NB4 (cell line): ENCODE measurements at regions not wholly inside any gene's neighbourhood (a gene's known extent, or its start where the extent isn't known, plus 50 kb on each side); places are given as distances from the start of the nearest gene placed in this dataset.

Experiments used
- DNase-seq: peaks from one replicate; pipeline ENCODE4 v3.0.0; 2010; ENCODE audit warnings: low read depth
- H3K4me3 ChIP-seq: one replicate; pipeline ENCODE4 v1.5.1; 2011; ENCODE audit warnings: mild to moderate bottlenecking, low read depth, low read length, moderate library complexity
- MYC ChIP-seq: IDR thresholded peaks from 2 replicates; pipeline ENCODE4 v1.6.1; 2011; ENCODE audit warnings: low read depth, low read length
- POLR2A ChIP-seq: IDR thresholded peaks from 2 replicates; pipeline ENCODE4 v1.6.1; 2011; ENCODE audit warnings: mild to moderate bottlenecking; ENCODE audit not compliant: insufficient read length; ENCODE audit errors: extremely low read depth
- TF ChIP-seq, protein P1 (sequence below): IDR thresholded peaks from 2 replicates; pipeline ENCODE4 v1.6.1; 2011; ENCODE audit warnings: low read depth, low read length
- TF ChIP-seq, protein P2 (sequence below): IDR thresholded peaks from one replicate; pipeline ENCODE4 v1.5.1; 2012; ENCODE audit warnings: low read depth, low read length

DNA sequence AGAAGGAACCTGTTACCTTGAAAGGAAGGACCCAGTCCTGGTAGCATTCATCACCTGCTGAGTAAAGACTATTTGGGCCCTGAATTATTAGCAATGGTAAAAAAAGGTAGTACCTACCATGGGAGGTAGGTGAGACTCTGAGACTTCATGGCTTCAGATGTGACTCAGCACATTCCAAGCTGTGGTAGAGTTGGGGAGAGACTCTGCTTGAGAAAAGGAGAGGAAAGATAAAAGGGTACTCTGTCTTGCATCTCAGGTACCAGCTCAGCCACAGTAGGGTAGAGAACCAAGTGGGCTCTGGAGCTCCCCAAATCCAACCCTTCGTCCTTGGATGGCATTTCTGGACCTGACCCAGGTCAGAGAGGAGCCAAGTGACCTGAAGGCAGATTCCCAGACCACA lies 430.4 kb downstream of the TBL1XR1 start:
- no peak overlapping the region for H3K4me3 ChIP-seq
- no peak for DNase-seq
- TF ChIP-seq MYC (no peak), POLR2A (no peak)
- TF ChIP-seq, protein P1, sequence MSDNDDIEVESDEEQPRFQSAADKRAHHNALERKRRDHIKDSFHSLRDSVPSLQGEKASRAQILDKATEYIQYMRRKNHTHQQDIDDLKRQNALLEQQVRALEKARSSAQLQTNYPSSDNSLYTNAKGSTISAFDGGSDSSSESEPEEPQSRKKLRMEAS: no peak
- TF ChIP-seq, protein P2, sequence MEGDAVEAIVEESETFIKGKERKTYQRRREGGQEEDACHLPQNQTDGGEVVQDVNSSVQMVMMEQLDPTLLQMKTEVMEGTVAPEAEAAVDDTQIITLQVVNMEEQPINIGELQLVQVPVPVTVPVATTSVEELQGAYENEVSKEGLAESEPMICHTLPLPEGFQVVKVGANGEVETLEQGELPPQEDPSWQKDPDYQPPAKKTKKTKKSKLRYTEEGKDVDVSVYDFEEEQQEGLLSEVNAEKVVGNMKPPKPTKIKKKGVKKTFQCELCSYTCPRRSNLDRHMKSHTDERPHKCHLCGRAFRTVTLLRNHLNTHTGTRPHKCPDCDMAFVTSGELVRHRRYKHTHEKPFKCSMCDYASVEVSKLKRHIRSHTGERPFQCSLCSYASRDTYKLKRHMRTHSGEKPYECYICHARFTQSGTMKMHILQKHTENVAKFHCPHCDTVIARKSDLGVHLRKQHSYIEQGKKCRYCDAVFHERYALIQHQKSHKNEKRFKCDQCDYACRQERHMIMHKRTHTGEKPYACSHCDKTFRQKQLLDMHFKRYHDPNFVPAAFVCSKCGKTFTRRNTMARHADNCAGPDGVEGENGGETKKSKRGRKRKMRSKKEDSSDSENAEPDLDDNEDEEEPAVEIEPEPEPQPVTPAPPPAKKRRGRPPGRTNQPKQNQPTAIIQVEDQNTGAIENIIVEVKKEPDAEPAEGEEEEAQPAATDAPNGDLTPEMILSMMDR: no peak

DNA sequence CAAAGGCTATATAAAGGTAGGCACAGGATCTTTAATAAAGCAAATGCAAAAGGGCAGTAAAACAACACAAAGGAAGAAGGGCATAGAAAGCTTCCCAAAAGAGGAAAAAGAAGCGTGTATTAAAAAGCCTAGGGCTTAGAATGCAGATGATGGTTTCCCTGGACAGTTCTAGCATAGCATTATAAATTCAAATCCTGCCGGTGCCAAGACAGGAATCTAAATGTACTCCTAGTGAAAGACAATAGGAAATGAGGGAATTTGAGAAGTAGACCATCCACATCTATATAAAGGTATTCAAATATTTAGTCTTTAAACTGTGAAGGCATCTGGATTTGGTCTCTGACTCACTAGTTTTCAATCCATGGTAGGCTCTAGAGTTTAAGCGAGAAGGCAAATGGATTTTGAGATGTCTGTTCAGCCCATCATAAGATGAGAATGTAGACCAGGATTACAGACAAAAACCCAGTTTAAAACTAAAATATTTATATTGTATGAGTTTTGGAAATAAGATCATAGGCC lies 431.8 kb downstream of the TBL1XR1 start:
- TF ChIP-seq, protein P1: no peak
- no peak for TF ChIP-seq POLR2A
- TF ChIP-seq, protein P2: no peak
- TF ChIP-seq MYC: no peak
- no peak for DNase-seq
- no peak overlapping the region for H3K4me3 ChIP-seq

DNA sequence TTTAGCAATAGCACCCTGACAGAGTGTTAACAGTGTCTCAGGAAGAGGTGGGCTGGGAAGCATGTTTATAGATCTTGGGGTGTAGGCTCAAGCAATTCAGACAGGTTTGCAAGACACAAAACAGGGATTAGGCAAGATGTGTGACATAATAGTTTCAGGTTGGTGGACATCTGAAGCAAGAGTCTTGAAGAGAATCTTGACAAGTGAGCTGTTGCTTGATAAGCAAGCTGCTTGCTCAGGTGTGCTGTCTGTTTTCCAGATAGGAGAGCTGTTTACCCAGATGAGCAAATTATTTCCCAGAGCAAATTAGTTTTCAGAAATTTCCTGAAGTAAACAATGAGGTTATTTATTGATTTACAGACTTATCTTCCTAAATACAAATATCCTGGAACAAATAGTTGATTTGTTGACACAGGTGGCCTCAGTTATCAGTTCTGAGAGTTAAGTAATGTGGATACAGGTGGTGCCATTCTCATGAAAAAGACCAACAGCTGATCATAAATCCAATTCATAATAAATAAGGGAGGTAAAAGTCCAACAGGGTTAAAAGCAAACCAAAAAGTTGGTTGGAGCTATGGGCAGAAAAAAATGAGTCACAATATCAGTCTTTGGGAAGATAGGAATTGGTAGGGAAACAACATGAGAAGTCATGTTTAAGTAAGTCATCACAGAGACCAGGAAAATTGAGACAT lies 437.3 kb downstream of the TBL1XR1 start:
- TF ChIP-seq, protein P2: no peak
- H3K4me3 ChIP-seq: no peak overlapping the region
- no peak for DNase-seq

DNA sequence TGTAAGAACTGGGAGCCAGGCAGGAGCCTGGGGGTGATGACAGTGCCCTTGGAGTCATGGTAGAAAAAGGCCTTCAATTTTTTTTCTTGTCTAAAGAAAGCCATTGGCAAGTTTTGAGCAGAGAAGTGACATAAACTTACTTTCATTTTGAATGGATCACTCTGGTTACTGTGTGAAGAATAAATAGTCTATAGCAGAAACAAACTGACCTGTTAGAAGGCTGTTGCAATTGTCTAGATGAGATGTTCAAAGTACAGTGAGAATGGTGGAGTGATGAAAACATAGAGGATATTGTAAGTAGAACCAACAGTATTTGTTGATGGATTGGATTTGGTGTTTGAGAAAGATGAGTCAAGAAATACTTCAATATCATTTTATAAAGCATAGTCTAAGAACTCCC lies 439.9 kb downstream of the TBL1XR1 start:
- no peak overlapping the region for H3K4me3 ChIP-seq
- no peak for DNase-seq
- TF ChIP-seq, protein P2: no peak
- TF ChIP-seq POLR2A (no peak), MYC (no peak)
- TF ChIP-seq, protein P1: no peak

DNA sequence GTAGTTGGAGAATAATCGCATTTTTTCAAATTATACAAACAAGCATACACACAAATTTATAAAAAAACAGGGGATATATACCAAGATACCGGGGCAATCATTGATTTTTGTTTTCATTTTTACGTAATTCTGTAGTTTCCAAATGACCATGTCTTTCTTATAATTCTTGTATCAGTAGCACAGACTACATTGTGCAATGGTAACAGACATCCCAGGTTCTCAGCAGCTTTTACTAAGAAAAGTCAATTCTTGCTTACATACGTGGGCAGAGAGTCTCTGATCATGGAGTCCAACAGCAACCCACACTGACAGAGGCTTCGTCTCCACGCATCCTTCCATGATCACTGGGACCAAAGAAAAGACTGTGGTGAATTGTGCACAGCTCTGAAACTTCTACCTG lies 441.3 kb downstream of the TBL1XR1 start:
- no peak for DNase-seq
- TF ChIP-seq POLR2A (no peak), MYC (no peak)
- TF ChIP-seq, protein P2: no peak
- TF ChIP-seq, protein P1: no peak
- no peak overlapping the region for H3K4me3 ChIP-seq

DNA sequence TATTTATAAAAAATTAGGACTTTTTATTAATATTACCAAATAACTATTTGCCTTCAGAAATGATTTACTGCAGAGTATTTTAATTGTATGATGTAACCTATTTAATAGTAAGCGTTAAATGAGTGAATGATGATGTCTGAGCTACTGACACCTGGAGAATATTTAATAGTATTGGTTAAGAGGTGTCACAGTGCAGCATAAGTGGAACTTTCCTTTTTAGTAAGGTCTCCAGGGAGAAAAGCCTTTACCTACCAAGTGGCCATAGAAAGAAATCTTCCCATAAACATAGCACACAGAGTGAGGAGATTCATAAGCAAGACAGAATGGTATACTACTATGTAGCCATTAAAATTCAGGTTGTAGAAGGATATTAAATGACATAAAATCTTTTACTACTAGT lies 441.7 kb downstream of the TBL1XR1 start:
- H3K4me3 ChIP-seq: no peak overlapping the region
- DNase-seq: no peak
- TF ChIP-seq MYC (no peak), POLR2A (no peak)
- TF ChIP-seq, protein P2: no peak
- TF ChIP-seq, protein P1: no peak
